HepG2 (cell line): ENCODE measurements at regions not wholly inside any gene's neighbourhood (a gene's known extent, or its start where the extent isn't known, plus 50 kb on each side); places are given as distances from the start of the nearest gene placed in this dataset.

Experiments
- ATAC-seq: fragments of 200-7000 bp; cut with Tn5 transposase; 3 replicates; pipeline ENCODE4 v1.9.1; 2020; ENCODE audit warnings: mild to moderate bottlenecking, moderate library complexity
- BruUV-seq: library from RNA; stranded (reverse); fragments of 400-500 nt; replicated peaks from 2 replicates; lab custom pipeline; 2021; lab: Mats Ljungman, UMichigan
- CTCF ChIA-PET: fragments of 300-600 bp; formaldehyde crosslinking; extraction: SDS; loops from one replicate; lab custom pipeline; 2021; ENCODE audit warnings: low total read pairs, inconsistent platforms, low intra/inter-chr PET ratio; lab: Yijun Ruan, JAX
- POLR2A ChIA-PET: fragments of 350-600 bp; sonication (Branson Sonifier 250); formaldehyde crosslinking; loops from one replicate; lab custom pipeline; 2020; ENCODE audit warnings: antibody characterized with exemption, inconsistent platforms; lab: Yijun Ruan, JAX
- DNase-seq: peaks from one replicate; pipeline ENCODE4 v3.0.0-alpha.2; 2015; ENCODE audit warnings: low spot score
- FAIRE-seq: peaks from 3 replicates; lab custom pipeline; 2011; peaks lifted over from hg19 to GRCh38; lab: Jason Lieb, UNC
- H2AFZ ChIP-seq: one replicate; pipeline ENCODE4 v1.6.1; 2011; ENCODE audit warnings: low read length, inconsistent platforms
- H3K27ac ChIP-seq: fragments of 300-600 bp; 3 replicates; pipeline ENCODE4 v1.8.0; 2011; ENCODE audit warnings: mixed run types, mild to moderate bottlenecking, mixed read lengths, low read length, inconsistent platforms; ENCODE audit not compliant: insufficient read depth; ENCODE audit errors: extremely low read length
- H3K27me3 ChIP-seq, 2 experiments: fragments of 200-600 bp in 1 of 2; 2 replicates in 1 of 2; 3 replicates in 1 of 2; pipeline versions ENCODE4 v1.6.0 to v1.8.0; 2011; ENCODE audit warnings: low read length in 2 of 2, mild to moderate bottlenecking in 2 of 2, moderate library complexity in 2 of 2, inconsistent platforms in 1 of 2; ENCODE audit not compliant: insufficient read depth in 2 of 2, control insufficient read depth in 1 of 2
- H3K36me3 ChIP-seq, 2 experiments: fragments of 200-600 bp in 1 of 2; replicated peaks in 1 of 2; 2 replicates in 1 of 2; 3 replicates in 1 of 2; pipeline versions ENCODE4 v1.5.1 to v1.8.0; 2011; ENCODE audit warnings: low read length in 2 of 2, inconsistent platforms in 1 of 2; ENCODE audit not compliant: insufficient read depth in 2 of 2, control insufficient read depth in 1 of 2
- H3K4me1 ChIP-seq: 2 replicates; pipeline ENCODE4 v1.5.1; 2012; ENCODE audit warnings: low read length, inconsistent platforms; ENCODE audit not compliant: insufficient read depth
- H3K4me2 ChIP-seq: 2 replicates; pipeline ENCODE4 v1.6.0; 2011; ENCODE audit warnings: low read depth, low read length, inconsistent platforms
- H3K4me3 ChIP-seq, 3 experiments: fragments of 200-600 bp in 1 of 3; sonication (generic), shearing (Covaris generic) in 1 of 3; replicated peaks in 1 of 3; 2 replicates each; pipeline ENCODE4 v1.5.1; 2011 to 2016; ENCODE audit warnings: low read length in 3 of 3, inconsistent platforms in 2 of 3, low read depth in 2 of 3, mild to moderate bottlenecking in 2 of 3, control low read depth in 1 of 3, mixed read lengths in 1 of 3; ENCODE audit not compliant: insufficient read depth in 1 of 3
- H3K79me2 ChIP-seq: one replicate; pipeline ENCODE4 v1.6.1; 2011; ENCODE audit warnings: low read length, inconsistent platforms; ENCODE audit not compliant: insufficient read depth
- H3K9ac ChIP-seq: 2 replicates; pipeline ENCODE4 v1.6.0; 2011; ENCODE audit warnings: mild to moderate bottlenecking, low read depth, low read length, inconsistent platforms; ENCODE audit not compliant: insufficient read depth
- H3K9me3 ChIP-seq: 2 replicates; pipeline ENCODE4 v1.5.1; 2012; ENCODE audit warnings: mild to moderate bottlenecking, low read length
- H4K20me1 ChIP-seq: 2 replicates; pipeline ENCODE4 v1.6.0; 2011; ENCODE audit warnings: inconsistent platforms, mild to moderate bottlenecking, low read length, moderate library complexity; ENCODE audit not compliant: insufficient read depth
- CBX1 ChIP-seq: IDR thresholded peaks from one replicate; pipeline ENCODE4 v1.6.1; 2016; ENCODE audit warnings: antibody characterized with exemption, low read depth
- IRF2 ChIP-seq: IDR thresholded peaks from 2 replicates; pipeline ENCODE4 v1.6.1; 2018; ENCODE audit warnings: missing genetic modification reagents, missing compliant biosample characterization
- KLF13 ChIP-seq: sonication (generic); formaldehyde crosslinking; IDR thresholded peaks from 2 replicates; pipeline ENCODE4 v1.4.0; 2020; ENCODE audit warnings: mild to moderate bottlenecking, missing genetic modification reagents
- PAF1 ChIP-seq: IDR thresholded peaks from 2 replicates; pipeline ENCODE4 v1.6.1; 2016; ENCODE audit warnings: missing genetic modification reagents, missing compliant biosample characterization
- PAWR ChIP-seq: sonication (generic); formaldehyde crosslinking; IDR thresholded peaks from 2 replicates; pipeline ENCODE4 v1.4.0; 2020; ENCODE audit warnings: missing genetic modification reagents, mild to moderate bottlenecking, borderline replicate concordance
- PITX1 ChIP-seq: sonication (generic); formaldehyde crosslinking; IDR thresholded peaks from 2 replicates; pipeline ENCODE4 v1.5.1; 2020; ENCODE audit warnings: mild to moderate bottlenecking, missing genetic modification reagents
- RARG ChIP-seq: sonication (generic); formaldehyde crosslinking; IDR thresholded peaks from 2 replicates; pipeline ENCODE4 v1.4.0; 2020; ENCODE audit warnings: low read depth, mild to moderate bottlenecking, missing genetic modification reagents
- RBM22 ChIP-seq: fragments of 200-400 bp; formaldehyde crosslinking; optimal IDR thresholded peaks from 2 replicates; pipeline ENCODE3; 2017; ENCODE audit warnings: mild to moderate bottlenecking, low read length, moderate library complexity
- SCMH1 ChIP-seq: sonication (generic); formaldehyde crosslinking; IDR thresholded peaks from 2 replicates; pipeline ENCODE4 v1.9.0; 2021; ENCODE audit warnings: missing genetic modification reagents, mild to moderate bottlenecking, borderline replicate concordance
- SP1 ChIP-seq, 2 experiments: fragments of 450-650 bp in 1 of 2; sonication (generic) in 1 of 2; formaldehyde crosslinking in 1 of 2; IDR thresholded peaks; 2 replicates each; pipeline versions ENCODE4 v1.4.0 to v1.6.1; 2016 to 2020; ENCODE audit warnings: missing genetic modification reagents in 1 of 2
- TEAD2 ChIP-seq: sonication (generic); formaldehyde crosslinking; IDR thresholded peaks from 2 replicates; pipeline ENCODE4 v1.9.0; 2021; ENCODE audit warnings: missing genetic modification reagents
- ZNF264 ChIP-seq: sonication (generic); formaldehyde crosslinking; IDR thresholded peaks from 2 replicates; pipeline ENCODE4 v1.4.0; 2020; ENCODE audit warnings: missing genetic modification reagents
- ZNF446 ChIP-seq: sonication (generic); formaldehyde crosslinking; IDR thresholded peaks from 2 replicates; pipeline ENCODE4 v1.5.0; 2020; ENCODE audit warnings: mild to moderate bottlenecking, missing genetic modification reagents
- ZNF496 ChIP-seq: sonication (generic); formaldehyde crosslinking; IDR thresholded peaks from 2 replicates; pipeline ENCODE4 v1.8.1; 2023; ENCODE audit warnings: mild to moderate bottlenecking, moderate library complexity, missing genetic modification reagents; ENCODE audit not compliant: insufficient replicate concordance
- ZNF562 ChIP-seq: sonication (generic); formaldehyde crosslinking; IDR thresholded peaks from 2 replicates; pipeline ENCODE4 v1.8.0; 2022; ENCODE audit warnings: missing genetic modification reagents, borderline replicate concordance
- ZNF652 ChIP-seq: IDR thresholded peaks from 2 replicates; pipeline ENCODE4 v1.6.1; 2016; ENCODE audit warnings: low read depth, borderline replicate concordance
- WGBS: methylation state at CpG from one replicate; pipeline ENCODE4 v1.1.6; 2017; ENCODE audit warnings: low lambda C conversion rate; 5-methylcytosine and 5-hydroxymethylcytosine counted together
- in situ Hi-C: cut with HindIII; loops from 2 replicates; pipeline ENCODE4 v1.10.0; 2017; ENCODE audit warnings: low pct_unique_long_range_greater_than_20kb; ENCODE audit not compliant: extremely low pct_ligation_motif_present
- intact Hi-C: fragments of 100-400 bp; cut with micrococcal nuclease; formaldehyde crosslinking; loops from one replicate; pipeline ENCODE4 v1.10.0; 2022; ENCODE audit not compliant: unreplicated experiment
- TF ChIP-seq, protein P1 (sequence below): sonication (generic); formaldehyde crosslinking; IDR thresholded peaks from 2 replicates; pipeline ENCODE4 v1.4.0; 2020; ENCODE audit warnings: mild to moderate bottlenecking, missing genetic modification reagents
- TF ChIP-seq, protein P2 (sequence below): sonication (generic); formaldehyde crosslinking; IDR thresholded peaks from 2 replicates; pipeline ENCODE4 v1.5.0; 2020; ENCODE audit warnings: mild to moderate bottlenecking, missing genetic modification reagents, borderline replicate concordance

DNA sequence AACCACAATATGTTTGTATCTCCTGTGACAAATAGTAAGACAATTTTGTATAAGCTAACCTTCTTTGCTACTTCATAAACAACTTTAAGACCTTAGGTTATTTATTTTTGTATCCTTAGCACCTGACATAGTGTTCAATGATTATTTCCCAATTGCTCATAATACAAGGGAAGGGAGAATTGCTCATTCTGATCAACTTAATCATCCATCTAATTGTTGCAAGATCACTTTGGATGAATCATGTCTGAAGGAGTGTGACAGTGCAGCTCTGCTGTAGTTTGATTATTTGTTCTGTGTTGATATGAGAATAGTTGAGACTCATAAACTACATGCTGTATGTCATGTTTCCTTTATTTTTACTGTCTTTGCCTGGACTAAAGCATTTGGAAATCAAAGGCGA lies 721.3 kb upstream of the SEMA6A start (continued):
- TF ChIP-seq, protein P1, sequence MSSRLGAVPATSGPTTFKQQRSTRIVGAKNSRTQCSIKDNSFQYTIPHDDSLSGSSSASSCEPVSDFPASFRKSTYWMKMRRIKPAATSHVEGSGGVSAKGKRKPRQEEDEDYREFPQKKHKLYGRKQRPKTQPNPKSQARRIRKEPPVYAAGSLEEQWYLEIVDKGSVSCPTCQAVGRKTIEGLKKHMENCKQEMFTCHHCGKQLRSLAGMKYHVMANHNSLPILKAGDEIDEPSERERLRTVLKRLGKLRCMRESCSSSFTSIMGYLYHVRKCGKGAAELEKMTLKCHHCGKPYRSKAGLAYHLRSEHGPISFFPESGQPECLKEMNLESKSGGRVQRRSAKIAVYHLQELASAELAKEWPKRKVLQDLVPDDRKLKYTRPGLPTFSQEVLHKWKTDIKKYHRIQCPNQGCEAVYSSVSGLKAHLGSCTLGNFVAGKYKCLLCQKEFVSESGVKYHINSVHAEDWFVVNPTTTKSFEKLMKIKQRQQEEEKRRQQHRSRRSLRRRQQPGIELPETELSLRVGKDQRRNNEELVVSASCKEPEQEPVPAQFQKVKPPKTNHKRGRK = no peak
- TF ChIP-seq ZNF446 (CRISPR knock-in tag) = no peak
- TF ChIP-seq ZNF496 = no peak

DNA sequence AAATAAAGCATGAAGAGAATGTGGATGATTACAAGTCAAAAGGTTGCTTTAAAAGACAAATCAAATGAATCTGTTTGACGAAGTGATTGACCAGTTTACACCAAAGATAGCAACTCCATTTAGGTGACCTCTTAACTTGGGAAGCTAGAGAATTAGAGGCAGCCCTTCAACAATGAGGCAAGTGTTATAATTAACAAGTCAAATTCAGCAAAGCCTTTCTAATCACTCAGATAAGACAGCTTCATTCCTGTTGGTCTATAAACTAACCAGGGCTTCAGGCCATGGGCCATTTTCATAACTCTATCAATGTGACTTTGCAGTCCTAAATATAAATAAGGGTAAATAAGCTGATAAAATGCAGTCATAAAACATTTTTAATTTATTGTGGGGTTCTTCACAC lies 712.2 kb upstream of the SEMA6A start:
- Histone ChIP-seq H3K9ac (no peak overlapping the region), H4K20me1 (no peaks in the 10 kb centered on the region), H3K4me1 (no peaks in the 10 kb centered on the region), H3K79me2 (no peaks in the 10 kb centered on the region), H3K4me2 (no peak overlapping the region), H2AFZ (no peak overlapping the region), H3K9me3 (no peaks in the 10 kb centered on the region), H3K27ac (no peak overlapping the region), H3K4me3 (no peak overlapping the region), H3K27me3 (no peaks in the 10 kb centered on the region), H3K36me3 (no peaks in the 10 kb centered on the region)
- CTCF ChIA-PET = no interaction called here
- DNase-seq (no peak), ATAC-seq (no peak), FAIRE-seq (no peak)
- in situ Hi-C loops (no loop called here), intact Hi-C loops (no loop called here)
- no peak for TF ChIP-seq SP1 (IDR thresholded peaks at IDR 0.05)
- no peak for TF ChIP-seq SP1 (CRISPR knock-in tag; IDR thresholded peaks at IDR 0.05)
- no peak for TF ChIP-seq RBM22
- no peak for TF ChIP-seq IRF2 (CRISPR knock-in tag)
- no peak for TF ChIP-seq PAWR (CRISPR knock-in tag)
- TF ChIP-seq TEAD2 (CRISPR knock-in tag) = no peak
- TF ChIP-seq PAF1 (CRISPR knock-in tag) = no peak
- TF ChIP-seq, protein P2, sequence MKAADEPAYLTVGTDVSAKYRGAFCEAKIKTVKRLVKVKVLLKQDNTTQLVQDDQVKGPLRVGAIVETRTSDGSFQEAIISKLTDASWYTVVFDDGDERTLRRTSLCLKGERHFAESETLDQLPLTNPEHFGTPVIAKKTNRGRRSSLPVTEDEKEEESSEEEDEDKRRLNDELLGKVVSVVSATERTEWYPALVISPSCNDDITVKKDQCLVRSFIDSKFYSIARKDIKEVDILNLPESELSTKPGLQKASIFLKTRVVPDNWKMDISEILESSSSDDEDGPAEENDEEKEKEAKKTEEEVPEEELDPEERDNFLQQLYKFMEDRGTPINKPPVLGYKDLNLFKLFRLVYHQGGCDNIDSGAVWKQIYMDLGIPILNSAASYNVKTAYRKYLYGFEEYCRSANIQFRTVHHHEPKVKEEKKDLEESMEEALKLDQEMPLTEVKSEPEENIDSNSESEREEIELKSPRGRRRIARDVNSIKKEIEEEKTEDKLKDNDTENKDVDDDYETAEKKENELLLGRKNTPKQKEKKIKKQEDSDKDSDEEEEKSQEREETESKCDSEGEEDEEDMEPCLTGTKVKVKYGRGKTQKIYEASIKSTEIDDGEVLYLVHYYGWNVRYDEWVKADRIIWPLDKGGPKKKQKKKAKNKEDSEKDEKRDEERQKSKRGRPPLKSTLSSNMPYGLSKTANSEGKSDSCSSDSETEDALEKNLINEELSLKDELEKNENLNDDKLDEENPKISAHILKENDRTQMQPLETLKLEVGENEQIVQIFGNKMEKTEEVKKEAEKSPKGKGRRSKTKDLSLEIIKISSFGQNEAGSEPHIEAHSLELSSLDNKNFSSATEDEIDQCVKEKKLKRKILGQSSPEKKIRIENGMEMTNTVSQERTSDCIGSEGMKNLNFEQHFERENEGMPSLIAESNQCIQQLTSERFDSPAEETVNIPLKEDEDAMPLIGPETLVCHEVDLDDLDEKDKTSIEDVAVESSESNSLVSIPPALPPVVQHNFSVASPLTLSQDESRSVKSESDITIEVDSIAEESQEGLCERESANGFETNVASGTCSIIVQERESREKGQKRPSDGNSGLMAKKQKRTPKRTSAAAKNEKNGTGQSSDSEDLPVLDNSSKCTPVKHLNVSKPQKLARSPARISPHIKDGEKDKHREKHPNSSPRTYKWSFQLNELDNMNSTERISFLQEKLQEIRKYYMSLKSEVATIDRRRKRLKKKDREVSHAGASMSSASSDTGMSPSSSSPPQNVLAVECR (CRISPR knock-in tag) = no peak
- no peak for TF ChIP-seq SCMH1 (CRISPR knock-in tag)
- TF ChIP-seq ZNF652 (CRISPR knock-in tag) = no peak
- TF ChIP-seq PITX1 (CRISPR knock-in tag) = no peak
- no peak for TF ChIP-seq KLF13
- TF ChIP-seq ZNF264 (CRISPR knock-in tag) = no peak
- TF ChIP-seq ZNF562 (CRISPR knock-in tag) = no peak
- TF ChIP-seq CBX1 = no peak
- TF ChIP-seq RARG (CRISPR knock-in tag) = no peak
- POLR2A ChIA-PET = no interaction called here
- no TSS peak for BruUV-seq
- WGBS = 0% methylated on average over 1 of the region's 1 CpG
